GM21515 (cell line): ENCODE measurements at regions not wholly inside any gene's neighbourhood (a gene's known extent, or its start where the extent isn't known, plus 50 kb on each side); places are given as distances from the start of the nearest gene placed in this dataset.
"Not testable (repeated sequence)": the region's sequence is repeated elsewhere in the genome, so short reads cannot be mapped to it uniquely, and the experiment has no call there.

ENCODE experiments used
- ATAC-seq: cut with Tn5 transposase; IDR thresholded peaks from one replicate; pipeline ENCODE4 v1.9.1; 2021; ENCODE audit not compliant: unreplicated experiment

- ATAC-seq = no peak
Observed at GRCh38 chr20:60096166-60096565, 137.9 kb downstream of the CDH26 start.

DNA sequence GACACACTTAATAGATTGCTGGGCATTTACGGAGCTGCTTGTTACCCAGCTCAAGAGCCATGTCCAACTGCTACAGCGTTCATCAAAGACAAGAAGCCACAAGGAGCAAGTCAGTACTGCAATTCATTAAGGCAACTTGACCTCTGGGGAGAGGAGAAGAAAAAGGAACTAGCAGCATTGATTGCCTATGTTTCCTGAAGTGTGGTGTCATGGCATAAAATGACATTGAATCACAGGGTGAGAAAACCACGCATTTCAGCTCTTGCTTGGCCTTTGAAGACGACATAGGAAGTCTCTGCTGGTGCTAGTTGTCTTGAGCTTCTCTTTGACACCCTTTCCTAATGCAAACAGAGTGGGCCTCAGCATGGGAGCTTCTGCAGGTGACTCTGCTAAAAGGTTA is 139.1 kb downstream of the CDH26 start:
- ATAC-seq = no peak

DNA sequence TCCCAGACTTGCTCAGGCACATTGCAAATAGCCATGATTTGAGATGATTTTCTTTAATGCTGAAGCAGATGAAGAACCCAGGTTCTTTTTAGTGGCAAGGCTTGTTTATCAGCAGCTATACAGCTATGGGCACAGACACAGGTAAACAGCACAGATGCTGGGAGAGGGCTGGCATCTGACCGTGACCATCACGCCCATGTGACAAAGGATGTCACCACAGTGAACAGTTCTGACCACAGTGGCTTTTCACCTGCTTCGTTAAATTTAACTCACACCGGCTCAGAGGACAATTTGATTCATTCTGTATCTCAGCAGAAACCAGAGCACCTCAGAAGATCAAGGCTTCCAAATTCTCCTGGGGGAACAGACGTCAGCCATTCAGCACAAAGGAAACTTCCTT is 142.6 kb downstream of the CDH26 start:
- no peak for ATAC-seq

DNA sequence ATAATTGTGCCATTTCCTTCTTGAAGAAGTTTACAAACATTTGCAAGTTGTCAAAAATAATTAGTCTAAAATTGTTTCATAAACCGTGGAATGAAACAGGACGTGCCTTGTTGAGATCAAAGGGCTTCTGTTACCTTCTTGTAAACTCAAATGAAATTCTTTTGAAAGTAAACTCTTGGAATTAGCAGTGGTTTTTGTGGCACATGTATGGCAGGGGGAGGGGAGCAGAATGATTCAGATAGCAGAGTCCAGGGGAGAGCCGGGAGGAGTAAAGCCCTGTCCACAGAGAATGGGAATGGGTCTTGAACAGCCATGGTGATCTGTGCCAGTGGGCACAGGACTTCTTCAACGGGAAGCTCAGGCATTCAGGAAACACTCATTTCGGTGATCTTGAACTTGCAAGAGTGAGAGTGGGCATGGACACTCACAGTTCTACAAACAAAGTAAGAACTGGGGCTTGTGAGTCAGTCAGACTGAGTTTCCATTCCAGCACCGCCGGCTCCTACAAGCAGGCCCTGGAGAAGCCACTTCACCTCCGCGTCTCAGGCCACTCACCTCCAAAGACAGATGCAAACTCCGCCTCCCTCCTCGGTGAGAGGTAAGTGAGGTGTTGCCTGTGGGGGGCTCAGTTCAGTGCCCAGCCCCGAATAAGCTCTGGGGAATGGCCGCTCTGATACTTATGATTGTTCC is 143.1 kb downstream of the CDH26 start:
- no peak for ATAC-seq

- no peak for ATAC-seq
Observed at GRCh38 chr20:60101891-60102281, 143.7 kb downstream of the CDH26 start.

- ATAC-seq = no peak
Observed at GRCh38 chr20:60102665-60103210, 144.5 kb downstream of the CDH26 start.

DNA sequence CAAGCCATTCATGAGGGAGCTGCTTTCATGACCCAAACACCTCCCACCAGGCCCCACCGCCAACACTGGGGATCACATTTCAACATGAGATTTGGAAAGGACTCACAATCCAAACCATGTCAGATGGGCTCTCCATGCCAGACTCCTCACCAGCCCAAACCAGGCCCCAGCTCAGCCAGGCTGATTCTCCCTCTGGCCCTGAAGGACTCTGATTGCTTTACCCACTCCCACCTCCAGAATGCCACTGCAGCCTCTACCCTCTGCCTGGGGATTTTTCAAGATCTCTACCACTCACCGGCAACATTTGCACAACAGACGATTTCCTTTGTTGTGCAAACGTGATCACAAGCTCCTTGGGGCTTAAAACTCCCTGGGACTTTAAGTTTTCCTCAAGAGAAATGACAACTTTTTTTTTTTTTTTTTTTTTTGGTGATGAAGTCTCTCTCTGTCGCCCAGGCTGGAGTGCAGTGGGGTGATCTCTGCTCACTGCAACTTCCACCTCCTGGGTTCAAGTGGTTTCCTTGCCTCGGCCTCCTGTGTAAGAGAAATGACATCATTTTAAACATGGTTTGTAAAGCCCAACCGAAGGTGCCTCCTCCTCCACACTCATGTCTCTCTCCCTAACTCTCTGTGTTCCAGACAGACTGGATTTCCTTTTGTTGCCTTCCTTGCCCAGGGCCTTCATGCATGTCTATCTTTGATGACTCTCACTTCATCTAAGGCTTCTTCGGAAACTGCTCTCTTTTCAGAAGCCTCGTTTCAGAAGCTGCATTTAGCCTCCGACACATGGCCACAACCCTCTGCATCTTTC is 147.0 kb downstream of the CDH26 start:
- no peak for ATAC-seq

GRCh38 chr20:60106186-60106585 is 148.0 kb downstream of the CDH26 start:
- not testable (repeated sequence) for ATAC-seq

GRCh38 chr20:60107621-60108390 is 149.6 kb downstream of the CDH26 start:
- no peak for ATAC-seq

DNA sequence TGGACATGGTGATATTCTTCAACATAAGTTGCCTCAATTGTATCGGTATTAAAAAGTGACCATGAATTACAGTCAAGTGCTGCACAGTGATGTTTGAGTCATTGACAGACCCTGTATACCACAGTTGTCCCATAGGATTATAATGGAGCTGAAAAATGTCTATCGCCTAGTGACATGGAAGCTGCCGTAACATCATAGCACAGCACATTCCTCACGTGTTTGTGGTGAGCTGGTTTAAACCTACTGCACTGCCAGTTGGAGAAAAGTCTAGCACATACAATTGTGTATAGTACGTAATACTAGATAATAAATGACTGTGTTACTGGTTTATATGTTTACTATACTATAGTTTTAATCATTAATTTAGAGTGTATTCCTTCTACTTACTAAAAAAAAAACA is 150.2 kb downstream of the CDH26 start:
- no peak for ATAC-seq

DNA sequence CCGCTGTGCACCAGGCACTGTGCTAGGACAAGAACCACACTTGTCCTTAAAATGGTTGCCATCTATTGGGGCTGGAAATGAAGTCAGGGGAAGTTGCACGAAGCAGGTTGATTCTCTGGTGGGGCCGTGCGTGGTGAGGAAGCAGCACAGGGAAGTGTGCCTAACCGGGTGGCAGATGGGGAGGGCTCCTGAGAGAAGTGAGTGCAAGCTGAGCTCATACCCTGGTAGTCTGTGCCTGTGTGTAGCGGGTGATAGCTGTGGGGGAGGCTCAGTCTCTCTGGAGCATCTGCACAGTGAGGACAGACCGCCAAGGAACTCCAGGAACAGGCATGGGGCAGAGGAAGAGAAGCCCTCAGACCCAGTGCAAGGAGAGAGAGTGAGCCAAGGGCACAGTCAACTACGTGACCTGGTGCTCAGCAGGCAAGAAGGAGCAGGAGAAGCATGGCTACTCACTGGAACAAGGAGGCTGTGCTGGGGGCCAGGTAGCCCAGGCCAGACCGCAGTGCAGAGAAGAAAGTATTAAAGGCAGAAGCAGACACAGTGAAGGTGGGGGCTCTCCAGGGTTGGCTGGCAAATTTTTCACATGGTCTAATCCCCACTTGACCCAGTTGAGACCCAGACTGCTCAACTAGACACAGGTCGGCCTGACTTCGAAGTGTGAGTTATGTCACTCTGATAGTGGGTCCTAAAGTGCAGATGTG is 155.0 kb downstream of the CDH26 start:
- no peak for ATAC-seq

GRCh38 chr20:60113771-60114170 is 155.5 kb downstream of the CDH26 start:
- no peak for ATAC-seq

DNA sequence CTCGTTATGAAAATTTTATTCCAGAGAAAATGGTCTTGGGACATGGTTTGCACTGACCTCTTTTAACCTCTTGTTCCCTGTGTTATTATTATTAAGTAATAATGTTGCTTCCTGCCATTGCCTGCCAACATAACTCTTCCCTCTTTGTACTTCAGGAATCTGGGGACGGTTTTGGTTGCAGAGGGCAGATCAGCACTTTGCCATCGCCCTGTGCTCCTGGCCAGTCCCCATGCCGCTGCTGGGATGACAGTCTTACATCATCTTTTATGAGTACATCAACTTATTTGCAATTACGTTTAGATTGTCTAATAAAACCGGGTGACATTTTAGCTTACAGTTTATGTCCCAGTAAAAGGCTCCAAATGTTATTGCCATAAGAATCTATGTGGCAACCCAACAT is 157.2 kb downstream of the CDH26 start:
- no peak for ATAC-seq

DNA sequence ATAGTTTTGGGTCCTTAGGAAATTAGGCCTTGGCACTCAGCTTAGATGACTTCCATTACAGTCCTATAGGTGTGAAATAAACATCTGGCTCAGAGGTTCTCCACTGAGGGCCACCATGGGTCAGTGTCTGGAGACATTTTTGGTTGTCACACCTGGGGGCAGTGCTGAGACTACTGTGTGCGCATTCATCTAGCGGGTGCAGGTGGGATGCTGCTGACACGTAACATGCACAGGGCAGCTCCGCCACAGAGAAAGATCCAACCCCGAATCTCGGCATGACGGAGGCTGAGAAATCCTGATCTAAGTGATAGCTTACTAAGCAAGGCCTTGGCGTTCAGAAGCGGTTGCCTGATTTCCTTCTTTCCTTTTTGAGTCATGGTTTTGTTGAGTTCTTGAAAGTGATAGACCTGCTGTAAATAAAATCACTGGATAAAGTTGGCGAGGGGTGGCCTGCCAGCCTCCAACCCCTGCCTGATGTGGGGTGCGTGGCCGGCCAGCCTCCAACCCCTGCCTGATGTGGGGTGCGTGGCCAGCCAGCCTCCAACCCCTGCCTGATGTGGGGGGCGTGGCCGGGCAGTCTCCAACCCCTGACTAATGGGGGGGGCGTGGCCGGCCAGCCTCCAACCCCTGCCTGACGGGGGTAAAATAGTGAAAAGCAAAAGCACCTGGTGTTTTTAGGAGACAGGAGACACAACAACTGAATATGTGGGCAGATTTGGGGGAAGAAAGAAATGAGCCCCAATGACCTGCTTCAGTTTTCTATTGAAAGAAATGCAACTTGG is 158.1 kb downstream of the CDH26 start:
- no peak for ATAC-seq

DNA sequence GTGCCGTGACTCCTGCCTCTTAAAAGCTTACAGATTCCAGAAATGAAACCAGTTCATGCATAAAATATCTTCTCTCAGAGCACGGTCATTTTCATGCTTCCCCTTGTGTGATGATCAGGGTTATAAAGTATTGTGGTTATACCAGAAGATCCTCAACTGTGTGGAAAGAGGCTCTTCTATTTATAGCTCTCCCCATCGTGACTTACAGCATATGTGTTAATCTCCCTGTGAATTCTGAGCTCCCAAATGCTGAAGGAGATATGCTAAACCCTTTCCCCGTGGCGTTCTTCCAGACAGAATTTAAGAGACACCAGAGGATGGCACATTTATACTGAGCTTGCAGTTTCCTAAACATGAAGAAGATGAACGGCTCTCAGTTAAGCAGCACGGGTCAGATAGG is 158.8 kb downstream of the CDH26 start:
- ATAC-seq = no peak

- ATAC-seq = no peak
Observed at GRCh38 chr20:60121903-60122302, 163.7 kb downstream of the CDH26 start.

DNA sequence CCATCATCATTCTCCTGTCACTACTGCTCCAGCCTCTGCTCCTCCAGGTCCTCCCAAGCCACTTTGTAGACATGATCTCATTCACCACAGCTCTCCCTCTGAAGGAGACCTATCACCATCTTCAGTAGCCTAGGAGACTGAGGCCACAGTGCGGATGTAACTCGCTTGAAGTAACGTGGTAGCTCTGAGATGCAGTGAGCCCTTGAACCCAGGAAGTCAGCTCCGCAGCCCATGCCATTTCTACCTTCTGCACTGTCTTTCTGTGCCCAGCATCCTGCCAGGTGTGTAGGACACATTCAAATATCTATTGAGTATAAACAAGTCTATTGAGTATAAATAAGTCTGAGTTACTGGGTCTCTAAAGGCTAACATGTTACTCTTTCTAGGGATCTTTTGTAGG is 164.4 kb downstream of the CDH26 start:
- no peak for ATAC-seq

GRCh38 chr20:60123096-60123495 is 164.9 kb downstream of the CDH26 start:
- no peak for ATAC-seq

DNA sequence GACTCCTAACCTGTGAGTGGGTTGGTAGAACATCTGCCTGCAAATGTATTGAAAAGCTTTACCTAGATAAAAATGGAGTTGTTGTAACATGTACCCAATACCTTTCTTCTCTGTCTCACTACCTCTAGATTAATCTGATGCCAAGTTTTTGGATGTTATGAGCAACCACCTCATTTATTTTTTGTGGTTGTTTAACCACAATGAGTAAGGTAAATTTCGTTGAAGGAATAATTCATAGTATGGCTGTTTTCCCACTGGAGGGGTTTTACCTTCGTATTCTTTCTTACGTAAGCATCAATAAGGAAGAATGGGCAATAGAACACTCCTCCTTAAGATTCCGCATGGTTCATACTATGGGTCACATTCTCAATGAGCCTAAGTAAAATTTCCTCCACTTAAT is 165.4 kb downstream of the CDH26 start:
- ATAC-seq = no peak

DNA sequence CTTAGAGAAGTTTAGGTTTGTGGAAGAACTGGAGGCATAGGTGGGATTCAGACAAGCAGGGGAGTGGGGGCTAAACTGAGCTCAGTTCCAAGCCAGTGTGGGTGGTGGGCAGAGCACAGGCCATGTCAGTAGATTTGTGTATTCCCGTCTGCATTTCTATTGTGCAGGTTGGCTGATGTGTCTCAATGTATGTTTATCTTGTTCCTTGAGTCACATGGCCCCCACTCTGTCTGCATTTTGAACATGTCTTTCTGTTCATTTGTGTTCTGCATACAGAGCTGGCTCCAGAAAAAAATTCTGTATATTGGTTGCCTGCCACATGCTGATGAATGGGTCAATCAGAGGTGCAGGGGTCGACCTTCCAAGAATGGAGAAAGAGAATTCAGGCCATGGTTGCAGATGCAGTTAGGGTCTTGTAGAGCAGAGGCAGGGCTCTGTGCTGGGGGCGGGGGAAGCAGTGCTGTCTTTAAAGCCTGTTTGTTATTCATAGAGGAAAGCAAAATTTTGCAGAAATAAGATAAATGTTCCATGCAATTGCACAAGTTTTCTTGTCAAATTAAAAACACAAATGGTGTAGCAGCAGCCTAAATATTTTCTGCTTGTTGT is 166.7 kb downstream of the CDH26 start:
- ATAC-seq = no peak
